H1 (cell line): ENCODE measurements at regions not wholly inside any gene's neighbourhood (a gene's known extent, or its start where the extent isn't known, plus 50 kb on each side); places are given as distances from the start of the nearest gene placed in this dataset.

Experiments used
- CTCF ChIP-seq, 3 experiments: IDR thresholded peaks; 1 replicate in 2 of 3; 2 replicates in 1 of 3; pipeline versions ENCODE4 v1.5.1 to v1.6.1; 2011; ENCODE audit warnings: low read length in 3 of 3, mild to moderate bottlenecking in 3 of 3, inconsistent platforms in 2 of 3, low read depth in 1 of 3, moderate library complexity in 1 of 3; ENCODE audit not compliant: insufficient read depth in 1 of 3; ENCODE audit errors: control extremely low read depth in 1 of 3
- EGR1 ChIP-seq: IDR thresholded peaks from 2 replicates; pipeline ENCODE4 v1.6.1; 2011; ENCODE audit warnings: low read depth, low read length, borderline replicate concordance
- EZH2 ChIP-seq: fragments of 200-600 bp; sonication (generic); IDR thresholded peaks from 2 replicates; pipeline ENCODE4 v1.7.1; 2012; ENCODE audit warnings: low read depth, mild to moderate bottlenecking, moderate library complexity, low read length, inconsistent platforms; ENCODE audit not compliant: severe bottlenecking
- PHF8 ChIP-seq: fragments of 200-600 bp; sonication (generic); conservative IDR thresholded peaks from 2 replicates; pipeline ENCODE4 v1.7.1; 2012; ENCODE audit warnings: low read depth, mild to moderate bottlenecking, inconsistent platforms, low read length, moderate library complexity
- POLR2A ChIP-seq, 2 experiments: IDR thresholded peaks; 1 replicate in 1 of 2; 2 replicates in 1 of 2; pipeline ENCODE4 v1.6.1; 2011; ENCODE audit warnings: low read depth in 2 of 2, low read length in 2 of 2, mild to moderate bottlenecking in 2 of 2; ENCODE audit errors: control extremely low read depth in 1 of 2
- POLR2AphosphoS5 ChIP-seq: IDR thresholded peaks from 2 replicates; pipeline ENCODE4 v1.6.1; 2011; ENCODE audit warnings: low read depth, low read length
- RAD21 ChIP-seq, 2 experiments: IDR thresholded peaks in 1 of 2; conservative IDR thresholded peaks in 1 of 2; 2 replicates each; pipeline ENCODE4 v1.6.1; 2011; ENCODE audit warnings: low read depth in 2 of 2, low read length in 2 of 2, improper control_type of control experiment in 1 of 2, inconsistent platforms in 1 of 2, mild to moderate bottlenecking in 1 of 2, moderate library complexity in 1 of 2
- TAF1 ChIP-seq: IDR thresholded peaks from 2 replicates; pipeline ENCODE4 v1.6.1; 2011; ENCODE audit warnings: mild to moderate bottlenecking, low read depth, low read length
- TF ChIP-seq, protein P1 (sequence below): IDR thresholded peaks from 2 replicates; pipeline ENCODE4 v1.6.1; 2011; ENCODE audit warnings: low read depth, mild to moderate bottlenecking, low read length; ENCODE audit not compliant: insufficient read depth
- TF ChIP-seq, protein P2 (sequence below): IDR thresholded peaks from 2 replicates; pipeline ENCODE4 v1.6.1; 2011; ENCODE audit warnings: low read length, improper control_type of control experiment

DNA sequence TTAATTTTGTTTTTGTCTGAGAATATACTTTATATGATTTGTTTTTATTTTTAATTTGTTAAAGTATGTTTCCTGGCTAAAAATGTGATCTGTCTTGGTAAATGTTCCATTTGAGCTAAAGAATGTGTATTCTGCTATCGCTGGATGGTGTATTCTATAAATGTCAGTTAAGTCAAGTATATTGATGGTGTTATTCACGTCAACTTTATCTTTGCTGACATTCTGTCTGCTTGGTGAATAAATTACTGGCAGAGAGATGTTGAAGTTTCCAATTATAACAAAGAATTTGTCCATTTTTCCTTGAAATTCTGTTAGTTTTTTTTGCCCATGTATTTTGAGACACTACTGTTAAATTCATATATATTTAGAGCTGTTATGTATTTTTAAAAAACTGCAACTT is 1131.8 kb upstream of the GJE1 start:
- no peak for TF ChIP-seq POLR2A (IDR thresholded peaks at IDR 0.05; ENCODE audit: control extremely low read depth in 1 of 2, low read depth in 2 of 2, low read length in 2 of 2)
- TF ChIP-seq, protein P1, sequence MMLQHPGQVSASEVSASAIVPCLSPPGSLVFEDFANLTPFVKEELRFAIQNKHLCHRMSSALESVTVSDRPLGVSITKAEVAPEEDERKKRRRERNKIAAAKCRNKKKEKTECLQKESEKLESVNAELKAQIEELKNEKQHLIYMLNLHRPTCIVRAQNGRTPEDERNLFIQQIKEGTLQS, result no peak
- no peak for TF ChIP-seq CTCF (IDR thresholded peaks at IDR 0.05; ENCODE audit: control extremely low read depth in 1 of 3, insufficient read depth in 1 of 3, low read depth in 1 of 3, low read length in 3 of 3)
- TF ChIP-seq, protein P2, sequence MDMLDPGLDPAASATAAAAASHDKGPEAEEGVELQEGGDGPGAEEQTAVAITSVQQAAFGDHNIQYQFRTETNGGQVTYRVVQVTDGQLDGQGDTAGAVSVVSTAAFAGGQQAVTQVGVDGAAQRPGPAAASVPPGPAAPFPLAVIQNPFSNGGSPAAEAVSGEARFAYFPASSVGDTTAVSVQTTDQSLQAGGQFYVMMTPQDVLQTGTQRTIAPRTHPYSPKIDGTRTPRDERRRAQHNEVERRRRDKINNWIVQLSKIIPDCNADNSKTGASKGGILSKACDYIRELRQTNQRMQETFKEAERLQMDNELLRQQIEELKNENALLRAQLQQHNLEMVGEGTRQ, result no peak
- TF ChIP-seq POLR2AphosphoS5, result no peak
- TF ChIP-seq EGR1, result no peak
- no peak for TF ChIP-seq TAF1
- TF ChIP-seq EZH2, result no peak
- no peak for TF ChIP-seq RAD21 (IDR thresholded peaks at IDR 0.05 in 1 of 2, conservative IDR thresholded peaks at IDR 0.05 in 1 of 2; ENCODE audit: low read depth in 2 of 2, low read length in 2 of 2)
- no peak for TF ChIP-seq PHF8
